ENCODE measurements at regions not wholly inside any gene's neighbourhood (a gene's known extent, or its start where the extent isn't known, plus 50 kb on each side); places are given as distances from the start of the nearest gene placed in this dataset.
"Not testable (repeated sequence)": the region's sequence is repeated elsewhere in the genome, so short reads cannot be mapped to it uniquely, and the experiment has no call there.

DNA sequence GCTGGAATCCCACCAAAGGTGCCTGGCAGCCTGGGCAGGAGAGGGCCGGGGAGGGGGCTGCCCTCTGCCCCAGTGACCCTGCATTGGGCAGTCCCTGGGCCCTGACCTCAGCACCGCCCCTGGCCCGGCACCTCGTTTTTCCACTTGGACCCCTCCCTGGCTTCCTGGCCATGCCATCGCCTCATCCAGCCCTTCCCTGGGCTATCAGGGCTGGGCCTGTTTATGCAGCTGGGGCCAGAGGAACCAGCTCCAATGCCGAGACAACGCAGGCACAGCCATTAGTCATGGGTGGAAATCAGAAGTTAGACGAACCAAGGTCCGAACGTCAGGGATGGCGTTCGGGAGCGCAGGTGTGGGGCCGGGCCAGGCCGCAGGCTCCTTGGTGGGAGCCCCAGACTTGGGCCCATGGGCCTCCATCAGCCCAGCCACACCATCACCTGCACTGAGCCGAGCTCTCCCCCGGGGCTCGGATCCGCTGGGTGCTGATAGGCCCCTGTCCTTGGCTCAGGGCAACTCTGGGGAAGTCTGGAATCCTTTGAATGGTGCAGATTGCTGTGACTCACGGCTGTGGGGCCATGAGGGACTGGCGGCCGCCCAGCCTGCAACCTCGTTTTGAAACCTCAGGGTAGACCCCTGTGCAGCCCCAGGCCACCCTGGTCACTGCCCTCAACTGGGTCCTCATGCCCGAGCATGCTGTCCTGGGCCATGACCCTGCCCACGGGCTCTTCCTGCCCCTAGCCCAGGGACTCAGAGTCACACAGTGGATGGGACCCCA, 169.4 kb downstream of the KIF26A start:
- no peaks in the 10 kb centered on the region for H3K36me3 ChIP-seq
- no peaks in the 10 kb centered on the region for H3K27me3 ChIP-seq
- no peaks in the 10 kb centered on the region for H3K4me1 ChIP-seq
- intact Hi-C loops (cut with DNase I; ENCODE audit: low total_unique reads) (no loop called here), in situ Hi-C loops (cut with MboI; ENCODE audit: low pct_ligation_motif_present in 1 of 4, low pct_unique_long_range_greater_than_20kb in 1 of 4, low sequenced_read_pairs in 3 of 4) (no loop called here)
- TF ChIP-seq EP300 (IDR thresholded peaks at IDR 0.05; ENCODE audit: low read depth): no peak
- TF ChIP-seq POLR2AphosphoS5 (IDR thresholded peaks at IDR 0.05): no peak
- TF ChIP-seq, protein P1, sequence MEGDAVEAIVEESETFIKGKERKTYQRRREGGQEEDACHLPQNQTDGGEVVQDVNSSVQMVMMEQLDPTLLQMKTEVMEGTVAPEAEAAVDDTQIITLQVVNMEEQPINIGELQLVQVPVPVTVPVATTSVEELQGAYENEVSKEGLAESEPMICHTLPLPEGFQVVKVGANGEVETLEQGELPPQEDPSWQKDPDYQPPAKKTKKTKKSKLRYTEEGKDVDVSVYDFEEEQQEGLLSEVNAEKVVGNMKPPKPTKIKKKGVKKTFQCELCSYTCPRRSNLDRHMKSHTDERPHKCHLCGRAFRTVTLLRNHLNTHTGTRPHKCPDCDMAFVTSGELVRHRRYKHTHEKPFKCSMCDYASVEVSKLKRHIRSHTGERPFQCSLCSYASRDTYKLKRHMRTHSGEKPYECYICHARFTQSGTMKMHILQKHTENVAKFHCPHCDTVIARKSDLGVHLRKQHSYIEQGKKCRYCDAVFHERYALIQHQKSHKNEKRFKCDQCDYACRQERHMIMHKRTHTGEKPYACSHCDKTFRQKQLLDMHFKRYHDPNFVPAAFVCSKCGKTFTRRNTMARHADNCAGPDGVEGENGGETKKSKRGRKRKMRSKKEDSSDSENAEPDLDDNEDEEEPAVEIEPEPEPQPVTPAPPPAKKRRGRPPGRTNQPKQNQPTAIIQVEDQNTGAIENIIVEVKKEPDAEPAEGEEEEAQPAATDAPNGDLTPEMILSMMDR (IDR thresholded peaks at IDR 0.05): no peak
- TF ChIP-seq POLR2A (IDR thresholded peaks at IDR 0.05): no peak
- DNase-seq: no peak
- no peaks in the 10 kb centered on the region for H3K9me3 ChIP-seq
- no peak overlapping the region for H3K27ac ChIP-seq
- no peak overlapping the region for H3K4me3 ChIP-seq
- 91% methylated on average over 24 of the region's 25 CpGs; no CpG with 5 or more reads in 1 of the 2 donors for WGBS, 2 donors (ENCODE audit: low coverage in 1 of 2)

DNA sequence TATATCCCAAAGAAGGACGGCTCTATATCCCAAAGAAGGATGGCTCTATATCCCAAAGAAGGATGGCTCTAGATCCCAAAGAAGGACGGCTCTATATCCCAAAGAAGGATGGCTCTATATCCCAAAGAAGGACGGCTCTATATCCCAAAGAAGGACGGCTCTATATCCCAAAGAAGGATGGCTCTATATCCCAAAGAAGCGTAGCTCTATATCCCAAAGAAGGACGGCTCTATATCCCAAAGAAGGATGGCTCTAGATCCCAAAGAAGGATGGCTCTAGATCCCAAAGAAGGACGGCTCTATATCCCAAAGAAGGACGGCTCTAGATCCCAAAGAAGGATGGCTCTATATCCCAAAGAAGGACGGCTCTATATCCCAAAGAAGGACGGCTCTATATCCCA, 170.1 kb downstream of the KIF26A start:
- H3K27me3 ChIP-seq; intact Hi-C loops (cut with DNase I; ENCODE audit: low total_unique reads); H3K4me3 ChIP-seq; H3K9me3 ChIP-seq; H3K4me1 ChIP-seq; in situ Hi-C loops (cut with MboI; ENCODE audit: low pct_ligation_motif_present in 1 of 4, low pct_unique_long_range_greater_than_20kb in 1 of 4, low sequenced_read_pairs in 3 of 4); H3K36me3 ChIP-seq; H3K27ac ChIP-seq; DNase-seq: not testable (repeated sequence)
- 80% methylated on average over 2 to 10 of the region's 10 CpGs for WGBS, 2 donors (ENCODE audit: low coverage in 1 of 2)

DNA sequence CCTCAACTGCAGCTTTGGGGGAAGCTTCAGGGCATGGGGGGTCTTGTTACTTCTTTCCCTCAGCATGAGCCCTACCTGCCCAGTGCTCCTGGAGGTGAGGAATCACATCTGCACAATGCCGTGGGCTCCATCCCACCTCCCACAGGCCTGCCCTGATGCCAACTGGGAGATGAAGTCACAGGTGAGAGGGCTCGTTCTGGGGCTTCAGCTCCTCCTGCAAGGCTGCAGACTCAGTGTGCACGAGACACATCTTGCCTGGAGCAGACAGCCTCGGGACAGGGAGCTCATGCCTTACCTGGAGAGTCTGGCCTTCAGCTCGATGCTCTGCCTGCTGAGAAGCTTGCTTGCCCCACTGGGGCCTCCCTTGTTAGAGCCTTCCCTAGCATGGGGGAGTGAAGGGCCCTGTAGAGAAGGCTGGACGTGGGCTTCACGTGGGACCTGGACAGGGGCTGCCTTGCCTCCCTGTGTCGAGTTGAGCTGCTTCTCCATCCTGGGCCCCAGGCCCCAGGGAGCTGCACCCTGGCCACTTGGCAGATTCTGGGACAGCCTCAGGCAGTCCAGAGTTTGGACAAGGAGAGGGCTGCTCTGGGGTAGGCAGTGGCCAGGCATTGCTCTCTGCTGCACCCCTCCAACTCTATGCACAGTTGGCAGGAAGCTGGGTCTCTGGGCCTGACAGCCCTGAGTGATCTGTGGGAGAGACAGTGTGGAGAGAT, 171.4 kb downstream of the KIF26A start:
- Histone ChIP-seq H3K4me3 (no peak overlapping the region), H3K4me1 (no peaks in the 10 kb centered on the region), H3K9me3 (no peaks in the 10 kb centered on the region), H3K27ac (no peak overlapping the region), H3K36me3 (no peaks in the 10 kb centered on the region), H3K27me3 (no peaks in the 10 kb centered on the region)
- 83% methylated on average over 8 of the region's 8 CpGs; no CpG with 5 or more reads in 1 of the 2 donors for WGBS, 2 donors (ENCODE audit: low coverage in 1 of 2)
- no peak for DNase-seq
- TF ChIP-seq, protein P1 (IDR thresholded peaks at IDR 0.05): no peak
- TF ChIP-seq POLR2AphosphoS5 (IDR thresholded peaks at IDR 0.05) (no peak), EP300 (IDR thresholded peaks at IDR 0.05; ENCODE audit: low read depth) (no peak), POLR2A (IDR thresholded peaks at IDR 0.05) (no peak)
- intact Hi-C loops (cut with DNase I; ENCODE audit: low total_unique reads) (no loop called here), in situ Hi-C loops (cut with MboI; ENCODE audit: low pct_ligation_motif_present in 1 of 4, low pct_unique_long_range_greater_than_20kb in 1 of 4, low sequenced_read_pairs in 3 of 4) (no loop called here)

DNA sequence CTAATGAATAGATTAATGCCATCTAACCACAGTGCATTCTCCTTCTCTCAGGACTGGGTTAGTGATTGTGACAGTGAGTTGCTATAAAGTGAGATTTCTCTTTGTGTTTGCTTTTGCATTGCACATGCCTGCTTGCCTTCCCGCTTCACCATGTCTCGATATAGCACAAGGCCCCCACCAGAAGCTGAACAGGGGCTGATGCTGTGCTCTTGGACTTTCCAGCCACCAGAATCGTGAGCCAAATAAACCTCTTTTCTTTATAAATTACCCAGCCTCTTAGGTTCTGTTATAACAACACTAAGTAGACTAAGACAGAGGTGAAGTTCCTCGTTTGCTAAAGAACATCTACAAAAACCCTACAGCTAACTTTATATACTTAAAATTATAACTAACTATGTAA, 173.0 kb downstream of the KIF26A start:
- in situ Hi-C loops (cut with MboI; ENCODE audit: low pct_ligation_motif_present in 1 of 4, low pct_unique_long_range_greater_than_20kb in 1 of 4, low sequenced_read_pairs in 3 of 4): no loop called here
- no peak for DNase-seq
- 73 to 88% methylated on average over 3 to 4 of the region's 4 CpGs for WGBS, 2 donors (ENCODE audit: low coverage in 1 of 2)

More for the DNA sequence above, 173.0 kb downstream of the KIF26A start:
- no peak for TF ChIP-seq POLR2A (IDR thresholded peaks at IDR 0.05)
- no peak for TF ChIP-seq EP300 (IDR thresholded peaks at IDR 0.05; ENCODE audit: low read depth)
- TF ChIP-seq, protein P1 (IDR thresholded peaks at IDR 0.05): no peak
- TF ChIP-seq POLR2AphosphoS5 (IDR thresholded peaks at IDR 0.05): no peak
- intact Hi-C loops (cut with DNase I; ENCODE audit: low total_unique reads): no loop called here
- H3K4me3 ChIP-seq: no peak overlapping the region
- no peak overlapping the region for H3K27ac ChIP-seq
- no peaks in the 10 kb centered on the region for H3K27me3 ChIP-seq
- H3K4me1 ChIP-seq: peaks cover 0 to 6% (median under 1%) of the 10 kb centered on the region in 4 donors
- no peaks in the 10 kb centered on the region for H3K9me3 ChIP-seq
- H3K36me3 ChIP-seq: no peaks in the 10 kb centered on the region
